Duodenal mucosa (tissue), 2 donors: ENCODE measurements at regions not wholly inside any gene's neighbourhood (a gene's known extent, or its start where the extent isn't known, plus 50 kb on each side); places are given as distances from the start of the nearest gene placed in this dataset.

Source experiments
- H3K27ac ChIP-seq: one replicate; pipeline ENCODE4 v1.7.0; 2013; ENCODE audit warnings: low read depth, low read length
- H3K27me3 ChIP-seq, 2 donors: one replicate each; pipeline ENCODE4 v1.7.0; 2013; ENCODE audit warnings: low read length in 2 of 2, control low read depth in 1 of 2; ENCODE audit not compliant: insufficient read depth in 2 of 2, control insufficient read depth in 1 of 2
- H3K36me3 ChIP-seq, 2 donors: one replicate each; pipeline ENCODE4 v1.7.0; 2013; ENCODE audit warnings: low read length in 2 of 2, control low read depth in 1 of 2; ENCODE audit not compliant: insufficient read depth in 2 of 2, control insufficient read depth in 1 of 2
- H3K4me1 ChIP-seq, 2 donors: one replicate each; pipeline ENCODE4 v1.7.0; 2013; ENCODE audit warnings: low read length in 2 of 2, control low read depth in 1 of 2; ENCODE audit not compliant: insufficient read depth in 2 of 2, control insufficient read depth in 1 of 2
- H3K4me3 ChIP-seq, 2 donors: one replicate each; pipeline ENCODE4 v1.7.0; 2013; ENCODE audit warnings: low read length in 2 of 2, low read depth in 1 of 2
- H3K9ac ChIP-seq, 2 donors: one replicate each; pipeline ENCODE4 v1.7.0; 2013; ENCODE audit warnings: low read length in 2 of 2, low read depth in 1 of 2
- H3K9me3 ChIP-seq, 2 donors: one replicate each; pipeline ENCODE4 v1.7.0; 2013; ENCODE audit warnings: low read length in 2 of 2, control low read depth in 1 of 2; ENCODE audit not compliant: control insufficient read depth in 1 of 2

DNA sequence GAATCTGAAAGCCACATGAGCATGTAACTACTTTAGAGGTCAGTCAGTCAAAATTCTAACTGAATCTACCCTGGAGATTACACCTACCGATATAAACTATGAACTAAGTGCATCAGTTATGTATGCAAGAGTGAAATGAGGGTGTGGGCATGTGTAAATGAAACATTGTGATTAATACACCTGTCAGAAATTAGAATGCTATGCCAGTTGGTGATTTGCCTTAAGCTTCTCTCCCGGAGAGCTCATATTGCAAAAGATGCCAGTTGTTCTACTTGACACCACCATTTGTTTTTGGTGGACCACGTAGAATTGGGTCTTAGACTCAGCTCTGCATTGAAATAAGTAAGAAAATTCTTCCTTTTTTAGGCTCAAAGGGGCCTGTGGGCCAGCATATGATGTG is 91.0 kb upstream of the KBTBD8 start:
- H3K9ac ChIP-seq, result no peak overlapping the region
- H3K9me3 ChIP-seq, result peaks cover 0 to 1% of the 10 kb centered on the region in 2 donors
- H3K36me3 ChIP-seq, result no peaks in the 10 kb centered on the region
- no peak overlapping the region for H3K27ac ChIP-seq
- no peak overlapping the region for H3K4me3 ChIP-seq
- H3K27me3 ChIP-seq, result no peaks in the 10 kb centered on the region
- no peaks in the 10 kb centered on the region for H3K4me1 ChIP-seq

DNA sequence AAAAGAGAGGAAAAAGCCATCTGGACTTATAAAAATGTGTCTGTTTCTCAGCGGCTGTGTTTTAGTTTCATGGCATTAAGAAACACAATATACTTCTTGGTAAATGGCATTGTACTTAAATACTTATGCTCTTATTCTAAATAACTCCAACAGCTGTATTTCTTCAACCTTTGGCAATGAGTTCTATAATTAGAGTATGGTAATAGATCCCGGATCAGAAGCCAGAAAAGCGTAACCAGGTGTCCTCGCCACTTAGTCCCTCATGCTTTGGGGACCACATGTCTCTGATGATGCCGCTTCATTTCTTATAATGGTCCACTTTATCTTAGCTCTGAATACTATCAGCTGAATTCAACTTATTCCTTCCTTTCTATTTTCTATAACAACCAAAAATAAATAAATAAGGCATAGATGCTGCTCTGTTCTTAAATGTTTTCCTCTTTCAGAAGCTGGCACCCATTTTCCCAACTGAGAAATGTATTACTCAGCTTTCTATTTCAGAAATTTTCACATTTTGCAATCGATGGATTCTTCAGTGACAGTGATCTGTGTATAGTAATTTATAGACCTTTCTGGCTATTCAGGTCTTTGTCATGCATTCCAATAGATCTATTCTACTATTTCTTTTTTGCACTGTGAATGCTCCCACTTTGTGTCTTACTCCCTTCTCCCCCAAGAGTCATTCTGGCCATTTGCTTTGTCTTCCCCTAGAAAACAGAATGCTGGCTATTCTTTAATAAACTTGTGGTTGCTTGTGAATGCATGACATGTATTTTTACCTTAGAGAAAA is 87.6 kb upstream of the KBTBD8 start:
- H3K9ac ChIP-seq, result no peak overlapping the region
- H3K9me3 ChIP-seq, result peaks cover 0 to 4% of the 10 kb centered on the region in 2 donors
- no peak overlapping the region for H3K27ac ChIP-seq
- no peak overlapping the region for H3K4me3 ChIP-seq
- H3K27me3 ChIP-seq, result no peaks in the 10 kb centered on the region
- no peaks in the 10 kb centered on the region for H3K36me3 ChIP-seq
- H3K4me1 ChIP-seq, result no peaks in the 10 kb centered on the region

- no peaks in the 10 kb centered on the region for H3K36me3 ChIP-seq
- H3K9me3 ChIP-seq, result peaks cover 0 to 4% of the 10 kb centered on the region in 2 donors
- H3K27me3 ChIP-seq, result no peaks in the 10 kb centered on the region
- H3K27ac ChIP-seq, result no peak overlapping the region
- H3K9ac ChIP-seq, result no peak overlapping the region
- H3K4me1 ChIP-seq, result no peaks in the 10 kb centered on the region
- H3K4me3 ChIP-seq, result no peak overlapping the region
These were observed 85.8 kb upstream of the KBTBD8 start for GRCh38 chr3:66912306-66912705.

DNA sequence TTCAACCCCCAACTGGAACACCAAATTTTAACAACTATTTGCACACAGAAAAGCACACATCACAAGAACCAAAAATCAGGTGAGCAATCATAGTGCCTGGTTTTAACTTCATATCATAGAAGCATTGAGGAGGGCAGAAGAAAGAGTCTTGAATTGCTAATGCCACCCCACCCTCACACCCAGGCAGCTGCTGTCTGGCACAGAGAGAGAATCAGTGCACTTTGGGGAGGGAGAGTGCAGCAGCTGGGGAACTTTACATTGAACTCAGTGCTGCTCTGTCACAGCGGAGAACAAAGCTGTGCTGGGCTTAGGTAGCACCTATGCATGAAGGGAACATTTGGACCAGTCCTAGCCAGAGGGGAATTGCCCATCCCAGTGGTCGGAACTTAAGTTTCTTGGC is 76.0 kb upstream of the KBTBD8 start:
- Histone ChIP-seq H3K9me3 (no peaks in the 10 kb centered on the region), H3K9ac (no peak overlapping the region), H3K4me1 (no peaks in the 10 kb centered on the region), H3K4me3 (no peak overlapping the region), H3K27ac (no peak overlapping the region), H3K36me3 (no peaks in the 10 kb centered on the region), H3K27me3 (no peaks in the 10 kb centered on the region)

DNA sequence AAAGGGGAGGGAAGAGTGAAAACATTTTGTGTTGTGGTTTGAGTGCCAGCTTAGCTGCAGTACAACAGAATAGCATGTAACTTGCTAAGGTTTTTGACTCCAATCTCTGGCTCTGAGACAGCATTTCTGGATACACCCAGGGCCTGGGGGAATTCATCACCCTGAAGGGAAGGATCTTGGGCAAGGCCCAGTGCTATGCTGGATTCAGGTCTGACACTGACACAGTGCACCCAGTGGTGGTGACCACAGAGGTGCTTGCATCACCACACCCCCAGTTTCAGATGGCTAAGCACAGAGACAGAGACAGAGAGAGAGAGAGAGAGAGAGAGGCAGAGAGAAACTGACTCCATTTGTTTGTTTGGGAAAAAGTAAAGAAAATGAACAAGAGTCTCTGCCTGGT is 74.1 kb upstream of the KBTBD8 start:
- Histone ChIP-seq H3K27ac (no peak overlapping the region), H3K4me3 (no peak overlapping the region), H3K27me3 (no peaks in the 10 kb centered on the region), H3K9ac (no peak overlapping the region), H3K36me3 (no peaks in the 10 kb centered on the region), H3K4me1 (no peaks in the 10 kb centered on the region), H3K9me3 (no peaks in the 10 kb centered on the region)

GRCh38 chr3:66928252-66928651 is 69.9 kb upstream of the KBTBD8 start:
- Histone ChIP-seq H3K4me1 (peaks cover 9% of the 10 kb centered on the region in 2 donors), H3K9ac (no peak overlapping the region), H3K27ac (no peak overlapping the region), H3K27me3 (no peaks in the 10 kb centered on the region), H3K4me3 (no peak overlapping the region), H3K36me3 (no peaks in the 10 kb centered on the region), H3K9me3 (no peaks in the 10 kb centered on the region)

- H3K27me3 ChIP-seq, result no peaks in the 10 kb centered on the region
- no peaks in the 10 kb centered on the region for H3K36me3 ChIP-seq
- H3K27ac ChIP-seq, result no peak overlapping the region
- H3K4me3 ChIP-seq, result no peak overlapping the region
- H3K9ac ChIP-seq, result no peak overlapping the region
- H3K4me1 ChIP-seq, result peaks cover 9 to 16% of the 10 kb centered on the region in 2 donors
- no peaks in the 10 kb centered on the region for H3K9me3 ChIP-seq
These were observed 66.8 kb upstream of the KBTBD8 start for GRCh38 chr3:66931291-66931690.

DNA sequence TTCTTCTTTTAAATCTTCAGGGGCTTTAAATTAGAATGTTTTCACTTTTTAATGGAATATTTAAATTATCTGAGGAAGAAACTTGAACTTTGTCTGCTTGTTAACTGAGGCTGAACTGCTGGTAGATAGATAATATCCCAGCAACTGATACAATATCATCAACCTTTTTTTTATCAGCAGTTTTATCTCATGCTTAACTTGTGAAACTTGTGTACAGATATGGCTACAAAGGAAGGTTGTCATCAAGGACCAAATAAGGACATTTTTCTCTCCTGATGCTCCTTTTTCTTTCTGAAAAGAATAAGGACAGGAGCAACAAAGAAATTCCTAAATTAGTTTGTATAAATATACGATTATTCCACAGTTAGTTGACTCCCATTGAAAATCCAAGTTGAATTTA is 66.4 kb upstream of the KBTBD8 start:
- Histone ChIP-seq H3K27ac (no peak overlapping the region), H3K4me1 (peaks cover 9 to 16% of the 10 kb centered on the region in 2 donors), H3K9me3 (no peaks in the 10 kb centered on the region), H3K9ac (no peak overlapping the region), H3K4me3 (no peak overlapping the region), H3K36me3 (no peaks in the 10 kb centered on the region), H3K27me3 (no peaks in the 10 kb centered on the region)

- Histone ChIP-seq H3K27me3 (no peaks in the 10 kb centered on the region), H3K27ac (no peak overlapping the region), H3K4me3 (no peak overlapping the region), H3K9me3 (no peaks in the 10 kb centered on the region), H3K36me3 (no peaks in the 10 kb centered on the region), H3K9ac (no peak overlapping the region), H3K4me1 (peaks cover 9 to 16% of the 10 kb centered on the region in 2 donors)
These were observed 64.9 kb upstream of the KBTBD8 start for GRCh38 chr3:66933233-66933632.

- Histone ChIP-seq H3K4me1 (peaks cover 9 to 16% of the 10 kb centered on the region in 2 donors), H3K4me3 (no peak overlapping the region), H3K27ac (no peak overlapping the region), H3K9ac (no peak overlapping the region), H3K9me3 (no peaks in the 10 kb centered on the region), H3K27me3 (no peaks in the 10 kb centered on the region), H3K36me3 (no peaks in the 10 kb centered on the region)
These were observed 64.1 kb upstream of the KBTBD8 start for GRCh38 chr3:66934041-66934440.
